Activated CD4-positive, alpha-beta memory T cell treated with anti-CD3 and anti-CD28 coated beads for 36 hours (primary cell): ENCODE measurements at regions not wholly inside any gene's neighbourhood (a gene's known extent, or its start where the extent isn't known, plus 50 kb on each side); places are given as distances from the start of the nearest gene placed in this dataset.

Experiments
- CTCF ChIA-PET: fragments of 350-600 bp; sonication (Branson Sonifier 250); formaldehyde crosslinking; loops from one replicate; lab custom pipeline; 2021; ENCODE audit warnings: antibody characterized with exemption, inconsistent platforms; lab: Charles Lee
- POLR2A ChIA-PET: fragments of 350-600 bp; sonication (Branson Sonifier 250); formaldehyde crosslinking; loops from one replicate; lab custom pipeline; 2021; ENCODE audit warnings: antibody characterized with exemption; lab: Charles Lee
- DNase-seq: peaks from one replicate; pipeline ENCODE4 v3.0.0-alpha.2; 2020
- H3K27ac Mint-ChIP-seq: one replicate; pipeline ENCODE4 v1.8.0; 2021; ENCODE audit warnings: mixed read lengths
- H3K27me3 Mint-ChIP-seq: one replicate; pipeline ENCODE4 v1.8.0; 2021; ENCODE audit warnings: mixed read lengths
- H3K36me3 Mint-ChIP-seq: one replicate; pipeline ENCODE4 v1.8.0; 2021; ENCODE audit warnings: mixed read lengths
- H3K4me1 Mint-ChIP-seq: one replicate; pipeline ENCODE4 v1.8.0; 2021; ENCODE audit warnings: low read depth, mixed read lengths
- H3K4me3 Mint-ChIP-seq: one replicate; pipeline ENCODE4 v1.8.0; 2021; ENCODE audit warnings: mild to moderate bottlenecking, mixed read lengths
- H3K9me3 Mint-ChIP-seq: one replicate; pipeline ENCODE4 v1.8.0; 2021; ENCODE audit warnings: mixed read lengths
- intact Hi-C: fragments of 100-400 bp; cut with micrococcal nuclease; formaldehyde crosslinking; loops from one replicate; pipeline ENCODE4 v1.15.1; 2023

- POLR2A ChIA-PET: no interaction called here
Measured at GRCh38 chr10:58885146-58885545, 291.3 kb upstream of the PHYHIPL start.

GRCh38 chr10:58885686-58886345, 290.6 kb upstream of the PHYHIPL start:
- intact Hi-C loops: no loop called here
- H3K4me3 Mint-ChIP-seq: no peak overlapping the region
- ChIA-PET POLR2A (no interaction called here), CTCF (no interaction called here)
- no peak for DNase-seq
- H3K36me3 Mint-ChIP-seq: no peaks in the 10 kb centered on the region
- no peak overlapping the region for H3K27ac Mint-ChIP-seq
- peaks cover 7% of the 10 kb centered on the region for H3K9me3 Mint-ChIP-seq
- no peaks in the 10 kb centered on the region for H3K4me1 Mint-ChIP-seq
- peaks cover under 1% of the 10 kb centered on the region for H3K27me3 Mint-ChIP-seq

More at GRCh38 chr10:58885146-58885545, 291.3 kb upstream of the PHYHIPL start:
- Mint-ChIP-seq H3K36me3 (no peaks in the 10 kb centered on the region), H3K27ac (no peak overlapping the region), H3K9me3 (peaks cover 9% of the 10 kb centered on the region), H3K4me3 (no peak overlapping the region), H3K27me3 (no peaks in the 10 kb centered on the region), H3K4me1 (no peaks in the 10 kb centered on the region)
- CTCF ChIA-PET: no interaction called here
- intact Hi-C loops: no loop called here
- no peak for DNase-seq

- intact Hi-C loops: no loop called here
- Mint-ChIP-seq H3K36me3 (no peaks in the 10 kb centered on the region), H3K4me3 (no peak overlapping the region), H3K4me1 (no peaks in the 10 kb centered on the region), H3K27me3 (peaks cover 2% of the 10 kb centered on the region), H3K27ac (no peak overlapping the region), H3K9me3 (peaks cover 6% of the 10 kb centered on the region)
- CTCF ChIA-PET: no interaction called here
- no peak for DNase-seq
- POLR2A ChIA-PET: no interaction called here
Measured at GRCh38 chr10:58886406-58886805, 290.0 kb upstream of the PHYHIPL start.

- Mint-ChIP-seq H3K9me3 (peaks cover 3% of the 10 kb centered on the region), H3K27me3 (peaks cover 2% of the 10 kb centered on the region), H3K4me1 (no peaks in the 10 kb centered on the region), H3K36me3 (no peaks in the 10 kb centered on the region), H3K4me3 (no peak overlapping the region), H3K27ac (no peak overlapping the region)
- intact Hi-C loops: no loop called here
- ChIA-PET CTCF (no interaction called here), POLR2A (no interaction called here)
- DNase-seq: no peak
Measured at GRCh38 chr10:58887474-58887873, 289.0 kb upstream of the PHYHIPL start.

GRCh38 chr10:58888957-58889356, 287.5 kb upstream of the PHYHIPL start:
- no peak for DNase-seq
- intact Hi-C loops: no loop called here
- POLR2A ChIA-PET: no interaction called here
- Mint-ChIP-seq H3K36me3 (no peaks in the 10 kb centered on the region), H3K9me3 (no peaks in the 10 kb centered on the region), H3K4me1 (no peaks in the 10 kb centered on the region), H3K27ac (no peak overlapping the region), H3K4me3 (no peak overlapping the region), H3K27me3 (peaks cover 2% of the 10 kb centered on the region)
- CTCF ChIA-PET: no interaction called here

GRCh38 chr10:58892031-58892531, 284.4 kb upstream of the PHYHIPL start:
- Mint-ChIP-seq H3K27me3 (peaks cover 2% of the 10 kb centered on the region), H3K4me1 (no peaks in the 10 kb centered on the region), H3K9me3 (no peaks in the 10 kb centered on the region), H3K36me3 (no peaks in the 10 kb centered on the region), H3K27ac (no peak overlapping the region), H3K4me3 (no peak overlapping the region)
- intact Hi-C loops: no loop called here
- DNase-seq: no peak
- ChIA-PET CTCF (no interaction called here), POLR2A (no interaction called here)

GRCh38 chr10:58894929-58895328, 281.5 kb upstream of the PHYHIPL start:
- Mint-ChIP-seq H3K27ac (no peak overlapping the region), H3K9me3 (no peaks in the 10 kb centered on the region), H3K36me3 (no peaks in the 10 kb centered on the region), H3K4me1 (no peaks in the 10 kb centered on the region), H3K4me3 (no peak overlapping the region), H3K27me3 (peaks cover 2% of the 10 kb centered on the region)
- no peak for DNase-seq
- intact Hi-C loops: no loop called here
- ChIA-PET CTCF (no interaction called here), POLR2A (no interaction called here)

- H3K27me3 Mint-ChIP-seq: no peaks in the 10 kb centered on the region
- no peaks in the 10 kb centered on the region for H3K36me3 Mint-ChIP-seq
- intact Hi-C loops: no loop called here
- no peaks in the 10 kb centered on the region for H3K9me3 Mint-ChIP-seq
- no peak overlapping the region for H3K27ac Mint-ChIP-seq
- POLR2A ChIA-PET: no interaction called here
- DNase-seq: no peak
- CTCF ChIA-PET: interaction anchor here (0.7 kb wide), 1 partner anchor 116 kb away, joined by 3 read pairs; no protein-coding TSS in a partner anchor
- H3K4me3 Mint-ChIP-seq: no peak overlapping the region
- no peaks in the 10 kb centered on the region for H3K4me1 Mint-ChIP-seq
Measured at GRCh38 chr10:58896229-58896628, 280.2 kb upstream of the PHYHIPL start.

- Mint-ChIP-seq H3K27me3 (no peaks in the 10 kb centered on the region), H3K4me3 (no peak overlapping the region), H3K27ac (no peak overlapping the region), H3K36me3 (no peaks in the 10 kb centered on the region), H3K4me1 (no peaks in the 10 kb centered on the region), H3K9me3 (no peaks in the 10 kb centered on the region)
- ChIA-PET CTCF (no interaction called here), POLR2A (no interaction called here)
- no peak for DNase-seq
- intact Hi-C loops: no loop called here
Measured at GRCh38 chr10:58897236-58897635, 279.2 kb upstream of the PHYHIPL start.

- intact Hi-C loops: no loop called here
- H3K4me1 Mint-ChIP-seq: no peaks in the 10 kb centered on the region
- no peak overlapping the region for H3K27ac Mint-ChIP-seq
- H3K36me3 Mint-ChIP-seq: no peaks in the 10 kb centered on the region
- ChIA-PET CTCF (no interaction called here), POLR2A (no interaction called here)
- H3K27me3 Mint-ChIP-seq: no peaks in the 10 kb centered on the region
- no peak for DNase-seq
- H3K4me3 Mint-ChIP-seq: no peak overlapping the region
- no peaks in the 10 kb centered on the region for H3K9me3 Mint-ChIP-seq
Measured at GRCh38 chr10:58897708-58898107, 278.7 kb upstream of the PHYHIPL start.

GRCh38 chr10:58898854-58899573, 277.4 kb upstream of the PHYHIPL start:
- Mint-ChIP-seq H3K4me1 (no peaks in the 10 kb centered on the region), H3K36me3 (no peaks in the 10 kb centered on the region), H3K27ac (no peak overlapping the region), H3K27me3 (no peaks in the 10 kb centered on the region), H3K9me3 (no peaks in the 10 kb centered on the region), H3K4me3 (no peak overlapping the region)
- no peak for DNase-seq
- POLR2A ChIA-PET: no interaction called here
- CTCF ChIA-PET: no interaction called here
- intact Hi-C loops: no loop called here

GRCh38 chr10:58901092-58901646, 275.3 kb upstream of the PHYHIPL start:
- Mint-ChIP-seq H3K36me3 (no peaks in the 10 kb centered on the region), H3K27me3 (no peaks in the 10 kb centered on the region), H3K4me3 (no peak overlapping the region), H3K9me3 (no peaks in the 10 kb centered on the region), H3K4me1 (no peaks in the 10 kb centered on the region), H3K27ac (no peak overlapping the region)
- POLR2A ChIA-PET: no interaction called here
- intact Hi-C loops: no loop called here
- DNase-seq: no peak
- CTCF ChIA-PET: no interaction called here
